KMS-11 (cell line): ENCODE measurements at regions not wholly inside any gene's neighbourhood (a gene's known extent, or its start where the extent isn't known, plus 50 kb on each side); places are given as distances from the start of the nearest gene placed in this dataset.

ENCODE experiments used
- H2AFZ ChIP-seq: fragments of 200-600 bp; sonication (generic); 2 replicates; pipeline ENCODE4 v1.6.1; 2016; ENCODE audit warnings: antibody characterized with exemption, mixed run types, low read depth
- H3K27ac ChIP-seq: fragments of 200-600 bp; sonication (generic); 2 replicates; pipeline ENCODE4 v1.6.1; 2016; ENCODE audit warnings: mild to moderate bottlenecking, mixed run types
- H3K27me3 ChIP-seq: fragments of 200-600 bp; sonication (generic); 2 replicates; pipeline ENCODE4 v1.6.1; 2017; ENCODE audit warnings: mild to moderate bottlenecking, low read depth, mixed run types, moderate library complexity; ENCODE audit not compliant: insufficient read depth
- H3K36me3 ChIP-seq: fragments of 200-600 bp; sonication (generic); 2 replicates; pipeline ENCODE4 v1.6.1; 2017; ENCODE audit warnings: mild to moderate bottlenecking, mixed run types; ENCODE audit not compliant: insufficient read depth
- H3K4me1 ChIP-seq: fragments of 200-600 bp; sonication (generic); 2 replicates; pipeline ENCODE4 v1.6.1; 2016; ENCODE audit warnings: mild to moderate bottlenecking, low read depth, mixed run types; ENCODE audit not compliant: poor library complexity, severe bottlenecking
- H3K4me2 ChIP-seq: fragments of 200-600 bp; sonication (generic); 2 replicates; pipeline ENCODE4 v1.7.0; 2016; ENCODE audit warnings: mild to moderate bottlenecking, mixed run types
- H3K4me3 ChIP-seq: fragments of 200-600 bp; sonication (generic); IDR thresholded peaks from 2 replicates; pipeline ENCODE4 v1.6.1; 2017; ENCODE audit warnings: low read depth, low read length, mixed read lengths; ENCODE audit not compliant: insufficient read depth
- H3K79me2 ChIP-seq: fragments of 200-600 bp; sonication (generic); 2 replicates; pipeline ENCODE4 v1.6.1; 2016; ENCODE audit warnings: low read depth, mixed run types; ENCODE audit not compliant: insufficient read depth
- H3K9ac ChIP-seq: fragments of 200-600 bp; sonication (generic); 2 replicates; pipeline ENCODE4 v1.6.1; 2016; ENCODE audit warnings: mild to moderate bottlenecking, mixed run types
- H4K20me1 ChIP-seq: fragments of 200-600 bp; sonication (generic); 2 replicates; pipeline ENCODE4 v1.6.1; 2016; ENCODE audit warnings: mild to moderate bottlenecking, mixed run types; ENCODE audit not compliant: insufficient read depth
- CTCF ChIP-seq: fragments of 200-600 bp; sonication (generic); conservative IDR thresholded peaks from 2 replicates; pipeline ENCODE4 v1.6.1; 2017; ENCODE audit warnings: low read depth, mild to moderate bottlenecking, antibody characterized with exemption, low read length, moderate library complexity, mixed read lengths

GRCh38 chr4:81631958-81632441 is 160.3 kb upstream of the RASGEF1B start:
- Histone ChIP-seq H3K4me3 (peak overlapping the region; percentile 69), H2AFZ (peak overlapping the region; percentile 19; the same call in 1 of the 2 replicates), H3K9ac (peak overlapping the region; percentile 22; the same call in 1 of the 2 replicates), H4K20me1 (no peaks in the 10 kb centered on the region), H3K79me2 (no peaks in the 10 kb centered on the region), H3K4me1 (peaks cover 82% of the 10 kb centered on the region), H3K27me3 (no peaks in the 10 kb centered on the region), H3K36me3 (no peaks in the 10 kb centered on the region), H3K4me2 (peak overlapping the region; percentile 54), H3K27ac (peak overlapping the region; percentile 58)
- TF ChIP-seq CTCF = no peak

- Histone ChIP-seq H3K79me2 (no peaks in the 10 kb centered on the region), H2AFZ (no peak overlapping the region), H3K27me3 (no peaks in the 10 kb centered on the region), H3K36me3 (no peaks in the 10 kb centered on the region), H4K20me1 (no peaks in the 10 kb centered on the region), H3K4me3 (no peak overlapping the region), H3K9ac (no peak overlapping the region), H3K4me2 (no peak overlapping the region), H3K27ac (no peak overlapping the region), H3K4me1 (peaks cover 81% of the 10 kb centered on the region)
- TF ChIP-seq CTCF = no peak
These were observed 157.7 kb upstream of the RASGEF1B start for GRCh38 chr4:81629366-81629765.

- Histone ChIP-seq H3K79me2 (no peaks in the 10 kb centered on the region), H3K4me1 (peaks cover 90% of the 10 kb centered on the region), H3K36me3 (no peaks in the 10 kb centered on the region), H4K20me1 (no peaks in the 10 kb centered on the region), H3K4me3 (no peak overlapping the region), H2AFZ (no peak overlapping the region), H3K4me2 (peak overlapping the region; percentile 26; the same call in 1 of the 2 replicates), H3K9ac (no peak overlapping the region), H3K27me3 (no peaks in the 10 kb centered on the region), H3K27ac (no peak overlapping the region)
- TF ChIP-seq CTCF = no peak
These were observed 156.8 kb upstream of the RASGEF1B start for GRCh38 chr4:81628489-81628888.

DNA sequence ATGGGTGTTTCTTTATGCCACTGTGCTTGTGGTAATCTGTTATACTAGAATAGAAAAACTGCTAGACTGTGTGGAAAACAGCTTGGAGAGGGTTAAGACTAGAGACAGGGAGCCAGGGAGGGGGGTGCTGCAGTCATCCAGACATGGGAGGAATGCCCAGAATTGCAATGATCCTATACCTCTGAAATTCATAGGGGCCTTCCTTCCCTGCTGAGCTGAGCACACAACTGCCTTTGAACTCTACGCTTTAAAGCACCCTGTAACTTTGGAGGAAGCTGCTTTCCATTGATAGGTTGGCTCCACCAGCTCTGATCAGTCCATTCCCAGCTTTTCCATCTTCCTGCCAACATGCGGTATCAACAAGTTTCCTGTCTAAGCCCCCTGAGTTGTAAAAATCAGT is 155.9 kb upstream of the RASGEF1B start:
- Histone ChIP-seq H2AFZ (no peak overlapping the region), H4K20me1 (no peaks in the 10 kb centered on the region), H3K27me3 (no peaks in the 10 kb centered on the region), H3K4me1 (peaks cover 95% of the 10 kb centered on the region), H3K36me3 (no peaks in the 10 kb centered on the region), H3K9ac (no peak overlapping the region), H3K4me2 (peak overlapping the region; percentile 26; the same call in 1 of the 2 replicates), H3K27ac (no peak overlapping the region), H3K4me3 (no peak overlapping the region), H3K79me2 (no peaks in the 10 kb centered on the region)
- no peak for TF ChIP-seq CTCF
